ENCODE measurements at regions not wholly inside any gene's neighbourhood (a gene's known extent, or its start where the extent isn't known, plus 50 kb on each side); places are given as distances from the start of the nearest gene placed in this dataset.

GRCh38 chr4:137376312-137376711 lies 156.0 kb downstream of the PCDH18 start:
- Histone ChIP-seq H3K4me1 (peaks cover 8% of the 10 kb centered on the region), H3K9me3 (no peaks in the 10 kb centered on the region), H3K36me3 (no peaks in the 10 kb centered on the region), H3K27me3 (no peaks in the 10 kb centered on the region), H3K4me3 (ENCODE audit: low read depth, low read length) (no peak overlapping the region)
- no peak for DNase-seq
- TF ChIP-seq CTCF (IDR thresholded peaks at IDR 0.05; ENCODE audit: low read depth, low read length): no peak

- Histone ChIP-seq H3K27me3 (no peaks in the 10 kb centered on the region), H3K9me3 (no peaks in the 10 kb centered on the region), H3K4me1 (peaks cover 8% of the 10 kb centered on the region; the same call in 1 of the 2 replicates), H3K36me3 (no peaks in the 10 kb centered on the region), H3K4me3 (ENCODE audit: low read depth, low read length) (no peak overlapping the region)
- DNase-seq: no peak
- no peak for TF ChIP-seq CTCF (IDR thresholded peaks at IDR 0.05; ENCODE audit: low read depth, low read length)
Observed at GRCh38 chr4:137375111-137375850, 157.0 kb downstream of the PCDH18 start.

- DNase-seq: no peak
Observed at GRCh38 chr4:137370679-137371078, 161.6 kb downstream of the PCDH18 start.

GRCh38 chr4:137370206-137370633 lies 162.1 kb downstream of the PCDH18 start:
- H3K9me3 ChIP-seq: no peaks in the 10 kb centered on the region
- TF ChIP-seq CTCF (IDR thresholded peaks at IDR 0.05; ENCODE audit: low read depth, low read length): no peak
- H3K4me1 ChIP-seq: no peaks in the 10 kb centered on the region
- no peaks in the 10 kb centered on the region for H3K27me3 ChIP-seq
- no peaks in the 10 kb centered on the region for H3K36me3 ChIP-seq
- no peak for DNase-seq
- H3K4me3 ChIP-seq (ENCODE audit: low read depth, low read length): no peak overlapping the region

More at GRCh38 chr4:137370679-137371078, 161.6 kb downstream of the PCDH18 start:
- no peak for TF ChIP-seq CTCF (IDR thresholded peaks at IDR 0.05; ENCODE audit: low read depth, low read length)
- Histone ChIP-seq H3K36me3 (no peaks in the 10 kb centered on the region), H3K4me1 (no peaks in the 10 kb centered on the region), H3K27me3 (no peaks in the 10 kb centered on the region), H3K9me3 (no peaks in the 10 kb centered on the region), H3K4me3 (ENCODE audit: low read depth, low read length) (no peak overlapping the region)

- DNase-seq: no peak
- Histone ChIP-seq H3K9me3 (no peaks in the 10 kb centered on the region), H3K4me3 (ENCODE audit: low read depth, low read length) (no peak overlapping the region), H3K36me3 (no peaks in the 10 kb centered on the region), H3K4me1 (no peaks in the 10 kb centered on the region), H3K27me3 (no peaks in the 10 kb centered on the region)
- TF ChIP-seq CTCF (IDR thresholded peaks at IDR 0.05; ENCODE audit: low read depth, low read length): no peak
Observed at GRCh38 chr4:137367620-137368019, 164.7 kb downstream of the PCDH18 start.

- H3K4me1 ChIP-seq: no peaks in the 10 kb centered on the region
- no peak for DNase-seq
- H3K9me3 ChIP-seq: no peaks in the 10 kb centered on the region
- no peaks in the 10 kb centered on the region for H3K27me3 ChIP-seq
- no peak for TF ChIP-seq CTCF (IDR thresholded peaks at IDR 0.05; ENCODE audit: low read depth, low read length)
- H3K4me3 ChIP-seq (ENCODE audit: low read depth, low read length): no peak overlapping the region
- H3K36me3 ChIP-seq: no peaks in the 10 kb centered on the region
Observed at GRCh38 chr4:137363496-137363895, 168.8 kb downstream of the PCDH18 start.

All from BE2C (cell line).